AG09309 (cell line): ENCODE measurements at regions not wholly inside any gene's neighbourhood (a gene's known extent, or its start where the extent isn't known, plus 50 kb on each side); places are given as distances from the start of the nearest gene placed in this dataset.

ENCODE experiments used
- DNase-seq: peaks from one replicate; pipeline ENCODE4 v3.0.0-alpha.2; 2010; ENCODE audit warnings: low read depth
- H3K4me3 ChIP-seq: 2 replicates; pipeline ENCODE4 v1.5.1; 2011; ENCODE audit warnings: mild to moderate bottlenecking, low read depth, low read length, moderate library complexity; ENCODE audit not compliant: control insufficient read depth
- TF ChIP-seq, protein P1 (sequence below): IDR thresholded peaks from 2 replicates; pipeline ENCODE4 v1.5.1; 2011; ENCODE audit warnings: mild to moderate bottlenecking, low read depth, low read length, inconsistent platforms; ENCODE audit not compliant: insufficient read depth, control insufficient read depth; ENCODE audit errors: missing control alignments

DNA sequence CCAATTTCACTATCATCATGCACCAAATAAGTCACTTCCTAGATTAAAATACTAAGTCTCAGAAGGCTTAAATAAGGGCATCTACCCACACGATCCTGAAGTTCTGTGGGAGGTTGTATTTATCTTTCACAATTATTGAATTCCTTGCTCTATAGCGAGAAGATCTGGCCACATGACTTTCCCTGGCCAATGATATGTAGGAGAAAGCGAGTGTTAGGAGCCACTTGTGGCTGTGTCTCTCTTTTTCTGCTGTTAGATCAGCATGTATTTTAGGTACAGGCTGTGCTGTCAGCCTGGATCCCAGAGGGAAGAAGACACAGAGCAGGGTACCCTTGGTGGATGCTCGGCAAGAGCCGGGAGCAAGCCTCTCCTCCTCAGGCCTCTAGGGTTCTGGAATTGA is 131.3 kb upstream of the DPP6 start:
- H3K4me3 ChIP-seq: no peak overlapping the region
- no peak for DNase-seq
- TF ChIP-seq, protein P1, sequence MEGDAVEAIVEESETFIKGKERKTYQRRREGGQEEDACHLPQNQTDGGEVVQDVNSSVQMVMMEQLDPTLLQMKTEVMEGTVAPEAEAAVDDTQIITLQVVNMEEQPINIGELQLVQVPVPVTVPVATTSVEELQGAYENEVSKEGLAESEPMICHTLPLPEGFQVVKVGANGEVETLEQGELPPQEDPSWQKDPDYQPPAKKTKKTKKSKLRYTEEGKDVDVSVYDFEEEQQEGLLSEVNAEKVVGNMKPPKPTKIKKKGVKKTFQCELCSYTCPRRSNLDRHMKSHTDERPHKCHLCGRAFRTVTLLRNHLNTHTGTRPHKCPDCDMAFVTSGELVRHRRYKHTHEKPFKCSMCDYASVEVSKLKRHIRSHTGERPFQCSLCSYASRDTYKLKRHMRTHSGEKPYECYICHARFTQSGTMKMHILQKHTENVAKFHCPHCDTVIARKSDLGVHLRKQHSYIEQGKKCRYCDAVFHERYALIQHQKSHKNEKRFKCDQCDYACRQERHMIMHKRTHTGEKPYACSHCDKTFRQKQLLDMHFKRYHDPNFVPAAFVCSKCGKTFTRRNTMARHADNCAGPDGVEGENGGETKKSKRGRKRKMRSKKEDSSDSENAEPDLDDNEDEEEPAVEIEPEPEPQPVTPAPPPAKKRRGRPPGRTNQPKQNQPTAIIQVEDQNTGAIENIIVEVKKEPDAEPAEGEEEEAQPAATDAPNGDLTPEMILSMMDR: no peak

DNA sequence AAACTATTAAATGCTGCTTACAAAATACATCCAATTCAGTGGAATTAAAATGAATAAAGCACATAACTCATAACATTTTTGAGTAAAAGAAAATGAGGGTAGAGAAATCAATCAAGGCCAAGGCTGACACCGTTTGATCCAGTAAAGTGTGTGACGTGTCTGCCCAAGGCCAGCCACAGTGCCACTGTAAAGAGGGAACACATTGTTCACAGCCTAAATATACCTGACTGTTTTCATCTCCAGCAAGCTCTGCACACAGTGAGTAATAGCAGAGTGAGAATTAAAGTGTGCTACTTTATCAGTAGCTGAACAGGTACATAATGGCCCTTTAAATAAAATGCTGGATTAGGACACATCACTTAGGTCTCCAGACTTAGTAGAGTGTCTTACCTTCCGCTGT is 130.8 kb upstream of the DPP6 start:
- DNase-seq: no peak

DNA sequence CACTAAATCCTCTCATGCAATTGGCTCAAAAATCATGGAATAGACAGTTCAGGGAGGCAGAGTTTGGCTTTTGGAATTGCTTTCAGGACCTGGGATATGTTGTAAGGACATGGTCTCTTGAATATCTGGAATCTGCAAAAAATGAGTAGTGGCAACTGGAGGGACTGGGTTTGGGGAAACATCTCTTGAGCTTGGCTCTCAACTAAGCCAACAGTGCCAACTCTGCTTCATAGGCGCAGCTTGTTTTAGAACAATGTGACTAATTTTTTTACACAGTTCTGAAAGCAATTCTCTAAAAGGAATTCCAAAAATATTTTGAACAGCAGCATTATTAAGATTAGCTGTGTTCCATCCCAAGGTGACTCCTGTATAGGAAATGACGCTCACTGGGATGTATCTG is 121.5 kb upstream of the DPP6 start:
- TF ChIP-seq, protein P1: no peak
- no peak overlapping the region for H3K4me3 ChIP-seq
- no peak for DNase-seq

More for the DNA sequence above, 130.8 kb upstream of the DPP6 start:
- TF ChIP-seq, protein P1: no peak
- H3K4me3 ChIP-seq: no peak overlapping the region

DNA sequence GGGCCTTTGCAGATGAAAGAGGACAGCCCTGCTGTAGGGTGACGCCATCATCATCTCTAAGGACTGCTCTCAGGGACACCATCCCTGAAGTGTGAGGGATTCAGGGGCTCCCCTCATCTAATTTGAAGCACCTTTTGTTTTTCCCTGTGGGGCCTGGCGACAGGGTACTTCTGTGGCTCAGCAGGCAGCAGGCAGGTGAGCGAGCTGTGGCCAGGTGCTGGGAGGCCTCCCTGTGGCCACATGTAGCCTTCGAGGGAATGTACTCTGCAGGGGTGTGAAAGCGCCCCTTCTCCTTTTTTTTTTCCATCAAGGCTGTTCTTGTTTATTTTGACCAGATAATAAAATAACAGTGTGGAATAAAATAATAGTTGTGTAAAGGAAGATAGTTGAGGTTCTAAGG is 118.2 kb upstream of the DPP6 start:
- DNase-seq: no peak
- TF ChIP-seq, protein P1: no peak

DNA sequence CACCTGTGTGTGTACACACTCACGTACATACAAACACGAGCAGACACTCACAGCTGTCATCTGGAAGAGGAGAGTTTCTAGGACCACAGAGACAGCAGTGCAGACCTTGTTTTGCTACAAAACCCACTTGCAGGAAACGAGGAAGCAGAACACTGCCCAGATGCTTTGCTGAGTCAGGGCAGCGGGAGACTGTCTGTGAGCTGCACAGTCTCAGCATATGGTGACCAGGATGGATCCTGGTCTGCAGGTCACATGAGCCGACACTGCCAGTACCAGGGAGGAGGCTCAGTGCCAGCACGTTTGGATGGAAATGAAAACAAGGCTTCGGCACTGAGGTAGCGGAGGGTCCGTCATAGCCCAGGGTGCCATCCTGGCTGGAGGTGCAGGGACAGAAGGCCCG is 117.6 kb upstream of the DPP6 start:
- no peak overlapping the region for H3K4me3 ChIP-seq
- no peak for DNase-seq
- TF ChIP-seq, protein P1: no peak

More for the DNA sequence above, 118.2 kb upstream of the DPP6 start:
- H3K4me3 ChIP-seq: no peak overlapping the region

DNA sequence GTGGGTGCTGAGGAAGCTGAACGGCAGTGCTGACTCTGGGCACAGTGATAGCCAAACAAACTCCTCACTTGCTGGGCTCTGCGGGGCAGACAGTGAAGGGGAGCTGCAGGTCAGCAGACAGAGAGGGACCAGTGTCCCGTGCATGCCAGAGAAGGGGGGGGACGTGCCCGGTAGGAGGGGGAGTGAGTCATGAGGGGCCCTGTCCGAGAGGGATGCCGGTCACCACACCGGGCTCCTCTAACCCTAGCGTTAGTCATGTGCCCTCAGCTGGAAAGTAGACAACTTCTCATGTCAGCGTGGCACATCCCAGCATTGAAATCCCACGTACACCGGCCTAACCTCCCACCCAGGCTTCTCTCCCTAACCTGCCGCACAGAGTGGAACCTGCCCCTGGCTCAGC is 117.1 kb upstream of the DPP6 start:
- no peak for DNase-seq
- TF ChIP-seq, protein P1: no peak
- no peak overlapping the region for H3K4me3 ChIP-seq

DNA sequence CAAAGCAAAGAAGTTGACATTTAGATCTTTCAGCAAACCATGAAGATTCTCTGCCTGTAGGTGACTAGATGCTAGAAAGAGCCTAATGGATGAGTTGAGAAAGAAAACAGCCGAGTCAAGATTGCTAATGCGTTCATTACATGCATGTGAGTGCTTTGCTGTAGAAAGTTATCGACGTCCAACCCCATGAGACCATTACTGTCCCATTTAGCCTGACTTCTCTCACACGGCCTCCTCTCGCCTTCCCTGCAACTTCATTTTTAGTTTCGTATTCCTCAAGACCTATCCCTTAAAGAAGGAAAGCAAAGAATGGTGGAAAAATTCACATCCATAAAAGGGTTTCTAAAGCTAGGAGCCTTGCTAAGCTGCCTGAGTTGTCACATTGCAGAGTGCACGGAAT is 113.7 kb upstream of the DPP6 start:
- TF ChIP-seq, protein P1: no peak
- DNase-seq: no peak
- H3K4me3 ChIP-seq: no peak overlapping the region
